SK-N-SH (cell line): ENCODE measurements at regions not wholly inside any gene's neighbourhood (a gene's known extent, or its start where the extent isn't known, plus 50 kb on each side); places are given as distances from the start of the nearest gene placed in this dataset.

Experiments
- CTCF ChIA-PET: fragments of 300-600, 350-600 bp; formaldehyde crosslinking; extraction: SDS; loops from one replicate; lab custom pipeline; 2021; lab: Yijun Ruan, JAX
- POLR2A ChIA-PET: fragments of 350-600 bp; sonication (Branson Sonifier 250); formaldehyde crosslinking; extraction: SDS; loops from one replicate; lab custom pipeline; 2020; ENCODE audit warnings: antibody characterized with exemption, inconsistent platforms; lab: Yijun Ruan, JAX
- DNase-seq: peaks from one replicate; pipeline ENCODE4 v3.0.0; 2012
- H2AFZ ChIP-seq: fragments of 200-600 bp; sonication (generic); 2 replicates; pipeline ENCODE4 v1.8.1; 2016; ENCODE audit warnings: antibody characterized with exemption, mild to moderate bottlenecking, low read depth
- H3F3A ChIP-seq: fragments of 200-600 bp; sonication (generic); replicated peaks from 2 replicates; pipeline ENCODE3; 2016; ENCODE audit warnings: antibody characterized with exemption, mild to moderate bottlenecking; ENCODE audit not compliant: insufficient read depth
- H3K27ac ChIP-seq, 2 experiments: fragments of 200-500 bp in 1 of 2; fragments of 200-600 bp in 1 of 2; sonication (Bioruptor generic) in 1 of 2; sonication (generic), shearing (Covaris generic) in 1 of 2; 2 replicates each; pipeline versions ENCODE4 v1.5.1 to v1.6.1; 2014 to 2016; ENCODE audit warnings: low read depth in 2 of 2, inconsistent platforms in 1 of 2, low read length in 1 of 2, mild to moderate bottlenecking in 1 of 2, mixed read lengths in 1 of 2
- H3K27me3 ChIP-seq: fragments of 200-600 bp; sonication (generic), shearing (Covaris generic); 2 replicates; pipeline ENCODE4 v1.6.1; 2016; ENCODE audit warnings: mixed run types; ENCODE audit not compliant: insufficient read depth
- H3K36me3 ChIP-seq, 2 experiments: fragments of 200-500 bp in 1 of 2; fragments of 200-600 bp in 1 of 2; sonication (Bioruptor generic) in 1 of 2; sonication (generic) in 1 of 2; replicated peaks in 1 of 2; 2 replicates each; pipeline versions ENCODE3 to v1.5.1; 2014 to 2016; ENCODE audit warnings: low read length in 1 of 2, mild to moderate bottlenecking in 1 of 2; ENCODE audit not compliant: insufficient read depth in 2 of 2, control insufficient read depth in 1 of 2
- H3K4me1 ChIP-seq, 2 experiments: fragments of 200-500 bp in 1 of 2; fragments of 200-600 bp in 1 of 2; sonication (Bioruptor generic) in 1 of 2; sonication (generic), shearing (Covaris generic) in 1 of 2; 2 replicates each; pipeline versions ENCODE4 v1.5.1 to v1.6.1; 2014 to 2016; ENCODE audit warnings: low read depth in 1 of 2, low read length in 1 of 2, mixed run types in 1 of 2; ENCODE audit not compliant: insufficient read depth in 2 of 2, control insufficient read depth in 1 of 2
- H3K4me2 ChIP-seq: fragments of 200-600 bp; sonication (generic), shearing (Covaris generic); 2 replicates; pipeline ENCODE4 v1.6.1; 2017; ENCODE audit warnings: mixed run types
- H3K4me3 ChIP-seq, 2 experiments: fragments of 200-500 bp in 1 of 2; fragments of 200-600 bp in 1 of 2; sonication (Bioruptor generic) in 1 of 2; sonication (generic), shearing (Covaris generic) in 1 of 2; 2 replicates each; pipeline versions ENCODE4 v1.5.1 to v1.8.1; 2014 to 2016; ENCODE audit warnings: low read depth in 2 of 2, inconsistent platforms in 1 of 2, low read length in 1 of 2, mild to moderate bottlenecking in 1 of 2, mixed read lengths in 1 of 2, moderate library complexity in 1 of 2
- H3K79me2 ChIP-seq: fragments of 200-600 bp; sonication (generic); 2 replicates; pipeline ENCODE4 v1.8.1; 2017; ENCODE audit warnings: mild to moderate bottlenecking; ENCODE audit not compliant: insufficient read depth
- H3K9ac ChIP-seq: fragments of 200-600 bp; sonication (generic); 2 replicates; pipeline ENCODE4 v1.6.1; 2017; ENCODE audit warnings: mixed run types
- H3K9me2 ChIP-seq: fragments of 200-600 bp; sonication (generic); 2 replicates; pipeline ENCODE4 v1.6.1; 2017; ENCODE audit warnings: mixed run types
- H3K9me3 ChIP-seq: fragments of 200-600 bp; sonication (generic); 2 replicates; pipeline ENCODE4 v1.6.1; 2017; ENCODE audit warnings: mixed run types, mild to moderate bottlenecking, moderate library complexity
- H4K20me1 ChIP-seq: fragments of 200-600 bp; sonication (generic); 2 replicates; pipeline ENCODE4 v1.6.1; 2017; ENCODE audit warnings: mild to moderate bottlenecking, mixed run types; ENCODE audit not compliant: insufficient read depth
- CTCF ChIP-seq: fragments of 200-600 bp; sonication (generic); IDR thresholded peaks from 2 replicates; pipeline ENCODE4 v1.6.1; 2017; ENCODE audit warnings: antibody characterized with exemption, mild to moderate bottlenecking, moderate library complexity
- ELF1 ChIP-seq: IDR thresholded peaks from 2 replicates; pipeline ENCODE4 v1.4.0; 2012
- FOSL2 ChIP-seq: IDR thresholded peaks from 2 replicates; pipeline ENCODE4 v1.4.0; 2012; ENCODE audit warnings: low read depth, mild to moderate bottlenecking, moderate library complexity, borderline replicate concordance
- FOXJ3 ChIP-seq: sonication (generic); formaldehyde crosslinking; IDR thresholded peaks from 2 replicates; pipeline ENCODE4 v1.5.1; 2020; ENCODE audit warnings: mild to moderate bottlenecking, missing genetic modification reagents
- GABPA ChIP-seq: IDR thresholded peaks from 2 replicates; pipeline ENCODE4 v1.4.0; 2012; ENCODE audit warnings: low read depth, mild to moderate bottlenecking
- JUND ChIP-seq: IDR thresholded peaks from 2 replicates; pipeline ENCODE4 v1.4.0; 2012
- MAX ChIP-seq: IDR thresholded peaks from 2 replicates; pipeline ENCODE4 v1.4.0; 2012; ENCODE audit warnings: low read depth
- MEF2A ChIP-seq: IDR thresholded peaks from 2 replicates; pipeline ENCODE4 v1.4.0; 2012; ENCODE audit warnings: low read depth, borderline replicate concordance
- MXI1 ChIP-seq: IDR thresholded peaks from 2 replicates; pipeline ENCODE4 v1.6.1; 2012; ENCODE audit warnings: mild to moderate bottlenecking, low read depth, low read length, improper control_type of control experiment
- NRF1 ChIP-seq: IDR thresholded peaks from 2 replicates; pipeline ENCODE4 v1.6.1; 2012; ENCODE audit warnings: low read depth, mild to moderate bottlenecking, low read length
- POLR2AphosphoS5 ChIP-seq: IDR thresholded peaks from 2 replicates; pipeline ENCODE4 v1.6.1; 2012; ENCODE audit warnings: low read depth, low read length
- RAD21 ChIP-seq: IDR thresholded peaks from 2 replicates; pipeline ENCODE4 v1.6.1; 2012; ENCODE audit warnings: mild to moderate bottlenecking, low read length
- RFX5 ChIP-seq: IDR thresholded peaks from 2 replicates; pipeline ENCODE4 v1.6.1; 2012; ENCODE audit warnings: mild to moderate bottlenecking, improper control_type of control experiment, low read length
- RXRA ChIP-seq: IDR thresholded peaks from 2 replicates; pipeline ENCODE4 v1.4.0; 2012; ENCODE audit warnings: low read depth, mild to moderate bottlenecking, borderline replicate concordance
- SIN3A ChIP-seq: IDR thresholded peaks from 2 replicates; pipeline ENCODE4 v1.6.1; 2012; ENCODE audit warnings: low read depth, mild to moderate bottlenecking, low read length, moderate library complexity, borderline replicate concordance
- SMC3 ChIP-seq: IDR thresholded peaks from 2 replicates; pipeline ENCODE4 v1.6.1; 2012; ENCODE audit warnings: low read depth, low read length, improper control_type of control experiment
- TCF12 ChIP-seq: IDR thresholded peaks from 2 replicates; pipeline ENCODE4 v1.4.0; 2012
- TEAD4 ChIP-seq: IDR thresholded peaks from 2 replicates; pipeline ENCODE4 v1.4.0; 2012; ENCODE audit warnings: mild to moderate bottlenecking, borderline replicate concordance; ENCODE audit not compliant: insufficient read depth
- USF2 ChIP-seq: fragments of 150-350 bp; IDR thresholded peaks from 2 replicates; pipeline ENCODE4 v1.6.1; 2017; ENCODE audit warnings: antibody characterized with exemption, low read length, low read depth, borderline replicate concordance
- YY1 ChIP-seq: IDR thresholded peaks from 2 replicates; pipeline ENCODE4 v1.4.0; 2012; ENCODE audit warnings: low read depth, mild to moderate bottlenecking
- ZBTB33 ChIP-seq: IDR thresholded peaks from 2 replicates; pipeline ENCODE4 v1.4.0; 2012; ENCODE audit warnings: low read depth, borderline replicate concordance
- whole genome bisulfite sequencing: methylation state at CpG from one replicate; pipeline ENCODE4 v1.1.6; 2017; ENCODE audit warnings: low lambda C conversion rate; 5-methylcytosine and 5-hydroxymethylcytosine counted together

GRCh38 chr6:88493717-88494116, 327.6 kb upstream of the CNR1 start:
- H3K9ac ChIP-seq = no peak overlapping the region
- no peak overlapping the region for H3K27ac ChIP-seq
- H3K4me2 ChIP-seq = no peak overlapping the region
- WGBS = 87% methylated on average over 2 of the region's 2 CpGs
- CTCF ChIA-PET = interaction anchor here (1.2 to 1.8 kb wide), 3 partner anchors 21 to 81 kb away, joined by 3 to 5 read pairs (median 4); no protein-coding TSS in a partner anchor
- H4K20me1 ChIP-seq = no peaks in the 10 kb centered on the region
- POLR2A ChIA-PET = no interaction called here
- no peaks in the 10 kb centered on the region for H3K79me2 ChIP-seq
- TF ChIP-seq MAX = no peak
- no peak for TF ChIP-seq MXI1
- no peak for TF ChIP-seq ELF1
- TF ChIP-seq TEAD4 = no peak
- TF ChIP-seq SIN3A = no peak
- no peak for TF ChIP-seq YY1
- no peak for TF ChIP-seq SMC3
- no peak for TF ChIP-seq ZBTB33
- TF ChIP-seq NRF1 = no peak
- no peak for TF ChIP-seq POLR2AphosphoS5
- no peak for TF ChIP-seq RFX5
- no peak for TF ChIP-seq RAD21
- TF ChIP-seq MEF2A = no peak
- no peak for TF ChIP-seq FOSL2
- no peak for TF ChIP-seq JUND
- TF ChIP-seq RXRA = no peak
- TF ChIP-seq, all 33 proteins: peak for 0
- Histone ChIP-seq H3K9me2 (no peaks in the 10 kb centered on the region), H3K9me3 (no peaks in the 10 kb centered on the region), H3F3A (no peaks in the 10 kb centered on the region), H2AFZ (no peak overlapping the region), H3K36me3 (no peaks in the 10 kb centered on the region), H3K4me3 (no peak overlapping the region), H3K4me1 (no peaks in the 10 kb centered on the region), H3K27me3 (peaks cover 5% of the 10 kb centered on the region; the same call in 1 of the 2 replicates)
- no peak for DNase-seq

GRCh38 chr6:88492824-88493223, 326.7 kb upstream of the CNR1 start:
- H3K27ac ChIP-seq = no peak overlapping the region
- no peaks in the 10 kb centered on the region for H3F3A ChIP-seq
- no peak overlapping the region for H2AFZ ChIP-seq
- H3K9me3 ChIP-seq = no peaks in the 10 kb centered on the region
- 53% methylated on average over 2 of the region's 2 CpGs for WGBS
- no peaks in the 10 kb centered on the region for H4K20me1 ChIP-seq
- peak; percentile 19 for DNase-seq
- H3K9ac ChIP-seq = no peak overlapping the region
- CTCF ChIA-PET = interaction anchor here (0.5 to 1.8 kb wide), 11 partner anchors 9 to 661 kb away, joined by 3 to 13 read pairs (median 4); no protein-coding TSS in a partner anchor
- H3K79me2 ChIP-seq = no peaks in the 10 kb centered on the region
- H3K4me3 ChIP-seq = no peak overlapping the region
- POLR2A ChIA-PET = no interaction called here
- peaks cover 5% of the 10 kb centered on the region; the same call in 1 of the 2 replicates for H3K27me3 ChIP-seq
- TF ChIP-seq TEAD4 (no peak), GABPA (no peak), MEF2A (no peak), SMC3 (peak; percentile 41), FOXJ3 (CRISPR knock-in tag) (no peak), CTCF (peak; percentile 60), RAD21 (peak; percentile 67), USF2 (no peak), TCF12 (no peak)
- TF ChIP-seq, all 33 proteins: peak for 3
- H3K4me2 ChIP-seq = no peak overlapping the region
- H3K4me1 ChIP-seq = no peaks in the 10 kb centered on the region
- H3K36me3 ChIP-seq = no peaks in the 10 kb centered on the region
- H3K9me2 ChIP-seq = no peaks in the 10 kb centered on the region
